GM21526 (cell line): ENCODE measurements at regions not wholly inside any gene's neighbourhood (a gene's known extent, or its start where the extent isn't known, plus 50 kb on each side); places are given as distances from the start of the nearest gene placed in this dataset.

Source experiments
- ATAC-seq: cut with Tn5 transposase; IDR thresholded peaks from one replicate; pipeline ENCODE4 v1.9.1; 2021; ENCODE audit warnings: moderate library complexity; ENCODE audit not compliant: unreplicated experiment, low FRiP score

DNA sequence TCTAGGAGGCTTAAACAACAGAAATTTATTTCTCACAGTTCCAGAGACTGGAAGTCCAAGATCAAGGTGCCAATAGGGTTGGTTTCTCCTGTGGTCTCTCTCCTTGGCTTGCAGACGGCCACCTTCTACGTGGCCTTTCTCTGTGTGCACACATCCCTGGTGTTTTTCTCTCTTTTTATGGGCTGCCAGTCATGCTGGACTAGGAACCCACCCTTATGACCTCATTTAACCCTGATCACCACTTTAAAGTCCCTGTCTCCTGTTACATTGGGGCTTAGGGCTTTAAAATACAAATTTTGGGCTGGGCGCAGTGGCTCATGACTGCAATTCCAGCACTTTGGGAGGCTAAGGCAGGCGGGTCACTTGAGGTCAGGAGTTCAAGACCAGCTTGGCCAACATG is 157.1 kb downstream of the TLE1 start:
- ATAC-seq = no peak

GRCh38 chr9:81531511-81531910 is 157.8 kb downstream of the TLE1 start:
- no peak for ATAC-seq

DNA sequence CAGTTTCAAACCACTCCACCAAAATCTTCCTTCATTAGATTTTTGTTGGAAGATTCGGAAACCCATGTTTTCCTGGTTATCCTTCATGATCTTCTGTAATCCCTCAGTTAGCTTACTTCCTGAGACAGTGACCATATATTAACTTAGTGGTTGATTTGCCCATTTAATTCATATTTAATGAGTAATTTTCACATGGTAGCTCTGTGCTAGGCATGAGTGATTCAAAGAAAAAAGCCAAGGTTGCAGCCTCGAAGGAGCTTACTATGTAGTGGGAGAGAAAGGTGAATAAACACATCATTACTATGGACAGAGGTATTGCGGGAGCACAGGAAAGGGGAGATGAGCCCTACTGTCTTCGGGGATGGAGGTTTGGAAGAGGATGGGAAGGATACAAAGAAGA is 158.5 kb downstream of the TLE1 start:
- no peak for ATAC-seq

GRCh38 chr9:81530310-81530810 is 159.0 kb downstream of the TLE1 start:
- ATAC-seq = peak; percentile 69

- no peak for ATAC-seq
Observed at GRCh38 chr9:81529556-81530193, 159.7 kb downstream of the TLE1 start.

DNA sequence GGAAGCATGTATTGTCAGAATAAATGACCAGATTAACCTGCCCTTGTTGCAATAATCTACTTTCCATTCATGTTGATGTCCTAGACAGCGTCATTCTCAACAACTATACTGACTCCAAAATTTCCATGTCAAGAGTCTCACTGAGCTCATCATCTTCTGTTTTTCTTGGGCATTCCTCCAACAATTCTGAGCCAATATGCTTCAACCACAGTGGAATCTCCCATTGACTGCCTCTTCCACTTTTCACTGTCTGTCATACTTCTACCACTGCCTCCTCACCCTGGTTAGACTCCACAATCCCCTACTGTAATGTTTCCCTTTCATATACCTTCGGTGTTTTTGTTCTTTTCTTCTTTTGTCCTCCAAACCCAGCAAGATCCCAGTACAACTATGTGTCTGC is 162.8 kb downstream of the TLE1 start:
- no peak for ATAC-seq

GRCh38 chr9:81522716-81523551 is 166.4 kb downstream of the TLE1 start:
- peak; percentile 71 for ATAC-seq

DNA sequence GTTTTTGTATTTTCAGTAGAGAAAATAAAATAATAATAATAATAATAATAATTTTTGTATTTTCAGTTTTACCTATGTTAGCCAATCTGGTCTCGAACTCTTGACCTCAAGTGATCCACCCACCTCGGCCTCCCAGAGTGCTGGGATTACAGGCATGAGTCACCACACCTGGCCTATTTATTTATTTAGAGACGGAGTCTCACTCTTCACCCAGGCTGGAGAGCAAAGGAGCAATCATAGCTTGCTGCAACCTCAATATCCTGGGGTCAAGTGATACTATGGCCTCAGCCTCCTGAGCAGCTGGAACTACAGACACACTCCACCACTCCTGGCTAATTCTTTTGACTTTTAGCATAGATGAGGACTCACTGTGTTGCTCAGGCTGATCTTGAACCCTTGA is 167.5 kb downstream of the TLE1 start:
- ATAC-seq = no peak

GRCh38 chr9:81519816-81520495 is 169.4 kb downstream of the TLE1 start:
- ATAC-seq = no peak

DNA sequence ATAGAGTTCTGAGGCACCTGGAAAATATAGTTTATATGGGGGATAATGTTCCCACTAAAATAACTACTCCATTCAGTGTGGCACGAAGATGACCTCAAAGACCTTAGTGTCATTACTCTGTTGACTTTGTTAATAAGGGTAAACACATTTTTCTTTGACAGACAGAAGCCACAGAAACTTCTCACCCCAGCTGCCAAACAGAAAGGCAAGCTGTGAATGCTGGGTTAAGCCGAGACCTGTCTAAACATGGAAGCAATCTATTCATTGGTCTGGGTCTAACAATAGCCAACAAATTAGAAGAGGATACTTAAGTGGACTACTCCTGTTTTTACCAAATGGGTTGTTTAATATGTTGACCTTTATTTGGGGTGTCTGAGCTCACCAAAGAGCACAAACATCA is 171.4 kb downstream of the TLE1 start:
- no peak for ATAC-seq

DNA sequence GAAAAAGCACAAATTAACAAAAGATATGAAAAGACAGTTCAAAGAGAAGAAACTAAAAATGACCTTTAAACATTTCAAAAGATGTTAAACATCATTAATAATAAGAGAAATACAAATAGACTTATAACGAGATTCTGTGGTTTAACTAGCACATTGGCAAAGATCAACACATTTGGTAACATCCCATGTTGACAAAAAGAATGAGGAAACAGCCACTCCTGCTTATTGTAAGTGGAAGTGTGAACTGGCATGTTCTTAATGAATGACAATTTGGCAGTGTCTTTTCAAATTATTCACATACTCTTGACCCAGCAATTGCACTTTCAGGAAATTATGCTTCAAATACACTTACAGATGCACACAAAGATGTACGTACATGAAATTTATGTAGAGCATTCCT is 176.3 kb downstream of the TLE1 start:
- no peak for ATAC-seq

DNA sequence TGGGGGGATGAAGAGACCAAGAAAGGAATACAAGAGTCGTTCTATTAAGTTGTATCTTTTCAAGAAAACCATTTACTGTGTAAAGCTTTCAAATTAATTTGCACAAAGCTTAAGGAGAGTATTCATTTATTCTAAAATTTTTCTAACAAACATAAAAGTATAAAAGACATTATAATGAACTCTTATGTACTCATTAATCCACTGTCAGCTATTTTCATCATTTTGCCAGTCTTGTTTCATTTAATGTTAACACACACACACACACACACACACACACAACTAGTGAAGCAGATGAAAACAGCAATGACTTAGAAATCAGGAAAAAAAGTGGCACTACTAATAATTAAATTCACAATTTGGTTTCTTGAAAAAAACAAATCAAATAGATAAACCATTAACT is 176.7 kb downstream of the TLE1 start:
- ATAC-seq = no peak

DNA sequence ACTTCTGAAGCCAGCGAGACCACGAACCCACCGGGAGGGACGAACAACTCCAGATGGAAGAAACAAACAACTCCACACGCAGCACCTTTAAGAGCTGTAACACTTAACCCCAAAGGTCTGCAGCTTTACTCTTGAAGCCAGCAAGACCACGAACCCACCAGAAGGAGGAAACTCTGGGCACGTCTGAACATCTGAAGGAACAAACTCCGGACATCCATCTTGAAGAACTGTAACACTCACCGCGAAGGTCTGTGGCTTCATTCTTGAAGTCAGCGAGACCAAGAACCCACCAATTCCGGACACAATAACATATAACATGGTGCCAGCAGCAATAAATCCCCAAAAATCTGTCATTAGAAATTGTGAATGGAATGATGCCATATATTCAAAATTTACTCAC is 180.9 kb downstream of the TLE1 start:
- ATAC-seq = no peak

- ATAC-seq = no peak
Observed at GRCh38 chr9:81506941-81507864, 182.1 kb downstream of the TLE1 start.

DNA sequence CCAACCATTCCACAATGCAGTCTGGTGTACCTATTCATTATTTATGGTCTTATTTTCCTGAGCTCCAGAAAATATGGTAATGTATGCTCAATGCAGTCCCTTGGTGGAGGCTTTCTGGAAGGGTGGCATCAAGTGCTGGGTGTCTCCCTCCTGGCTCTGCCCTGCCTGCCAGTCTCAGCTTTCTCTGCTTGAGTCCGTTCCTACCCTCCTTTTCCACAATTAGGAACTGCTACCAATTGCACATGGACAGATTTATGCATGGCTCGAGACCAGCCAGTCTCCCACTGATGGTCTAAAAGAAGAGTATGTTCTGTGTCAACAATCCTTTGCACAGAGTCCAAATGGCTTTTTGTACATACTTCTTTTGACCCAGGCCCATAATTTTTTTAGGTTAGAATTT is 189.8 kb downstream of the TLE1 start:
- no peak for ATAC-seq

DNA sequence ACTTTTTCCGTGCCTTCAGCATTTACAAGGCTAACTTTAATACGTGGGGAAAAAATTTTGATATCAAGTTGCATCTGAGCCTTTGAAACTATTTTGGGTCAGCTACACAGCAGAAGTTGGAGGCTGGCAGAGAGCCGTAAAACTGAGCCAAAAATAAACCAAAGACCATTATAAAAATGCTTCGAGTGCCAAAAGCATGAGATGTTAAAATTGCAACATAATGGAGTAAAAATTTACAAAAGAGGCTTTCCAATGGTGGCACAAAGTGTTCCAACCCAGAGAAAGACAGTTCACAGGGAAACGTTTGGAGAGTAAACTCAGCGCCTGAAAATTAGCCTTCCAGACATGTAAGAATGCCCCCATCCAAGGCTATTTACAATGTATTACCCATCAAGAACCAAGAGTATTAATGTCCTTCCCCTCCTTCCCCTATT is 190.3 kb downstream of the TLE1 start:
- ATAC-seq = no peak

DNA sequence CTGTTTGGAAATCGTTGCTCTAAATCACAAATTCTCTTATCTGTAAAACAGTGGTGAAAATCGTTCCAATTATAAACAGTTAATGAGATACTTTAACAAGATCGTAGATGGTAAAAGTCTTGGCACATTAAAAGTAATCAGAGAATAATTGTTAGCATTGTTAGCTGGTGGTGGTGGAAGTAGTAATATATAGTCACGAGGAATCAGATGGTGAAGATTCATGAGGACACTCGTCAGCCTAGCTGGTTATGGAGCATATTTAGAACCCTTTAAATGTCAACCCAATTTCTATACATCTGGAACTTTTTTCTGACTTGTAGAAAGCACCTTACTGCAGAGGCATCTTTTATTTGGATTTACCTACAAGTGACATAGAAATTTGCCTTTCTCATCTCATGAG is 190.8 kb downstream of the TLE1 start:
- no peak for ATAC-seq

GRCh38 chr9:81497091-81497490 is 192.3 kb downstream of the TLE1 start:
- ATAC-seq = no peak

DNA sequence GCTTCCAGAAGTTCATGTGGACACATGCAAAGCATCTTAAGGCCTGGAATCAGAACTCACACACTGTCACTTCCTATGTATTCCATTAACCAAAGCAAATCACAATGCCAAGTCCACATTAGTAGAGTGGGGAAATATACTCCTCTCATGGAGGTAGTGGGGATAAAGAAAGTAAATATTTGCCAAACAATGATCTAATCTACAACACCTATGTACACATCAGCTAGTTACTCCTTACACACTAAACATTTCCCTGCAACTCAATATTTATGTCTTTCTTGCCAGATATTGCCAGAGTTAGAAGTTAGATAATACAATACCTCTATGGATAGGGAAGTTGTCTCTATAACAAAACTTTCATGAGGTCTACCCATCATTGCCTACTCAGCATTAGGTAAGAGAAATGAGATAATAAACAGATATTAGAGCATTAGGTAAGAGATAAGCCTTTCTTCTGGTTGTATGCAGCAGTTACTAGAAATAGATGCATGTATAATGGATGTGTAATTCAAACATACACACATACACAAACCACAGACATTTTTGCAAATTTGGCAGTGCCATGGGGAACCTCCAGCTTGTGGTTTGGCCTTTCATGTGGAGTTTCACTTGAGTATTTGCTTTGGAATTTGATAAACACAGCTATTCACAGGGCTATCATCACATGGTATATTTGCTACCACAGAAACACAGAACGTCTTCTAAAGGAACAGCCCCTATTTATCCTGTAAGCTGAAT is 196.5 kb downstream of the TLE1 start:
- ATAC-seq = no peak
